ENCODE measurements at regions not wholly inside any gene's neighbourhood (a gene's known extent, or its start where the extent isn't known, plus 50 kb on each side); places are given as distances from the start of the nearest gene placed in this dataset.

DNA sequence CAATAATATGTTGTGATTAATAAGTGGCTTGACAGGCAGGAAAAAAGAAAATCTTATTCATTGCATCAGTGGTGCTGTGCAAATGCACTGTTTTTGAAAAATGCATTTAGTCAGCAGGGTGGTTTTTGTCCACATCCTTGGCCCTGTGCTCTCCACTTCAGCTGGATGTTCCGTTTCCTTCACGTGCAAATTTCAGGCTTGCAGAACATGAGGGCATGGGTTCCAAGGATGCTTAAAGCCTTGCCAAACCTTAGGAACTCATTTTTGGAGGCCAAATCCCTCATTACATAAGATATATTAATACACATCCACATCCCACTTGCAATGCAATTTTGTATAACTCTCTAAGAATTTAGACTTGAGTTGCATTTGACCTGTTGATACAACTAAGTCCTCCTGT is 410.1 kb downstream of the PRDM2 start:
- H3K4me3 Mint-ChIP-seq = no peak overlapping the region
- peaks cover 7% of the 10 kb centered on the region; the same call in 1 of the 2 replicates for H3K9me3 Mint-ChIP-seq
- no peaks in the 10 kb centered on the region; the same call in none of the 2 replicates for H3K27me3 Mint-ChIP-seq (ENCODE audit: low read depth)
- CTCF ChIA-PET = interaction anchor here (2.1 kb wide), 1 partner anchor 144 kb away, joined by 7 read pairs; no protein-coding TSS in a partner anchor
- ATAC-seq (no peak), DNase-seq (ENCODE audit: low spot score) (no peak)
- H3K27ac Mint-ChIP-seq = no peak overlapping the region
- POLR2A ChIA-PET = no interaction called here
- H3K36me3 Mint-ChIP-seq = no peaks in the 10 kb centered on the region
- TF ChIP-seq NFATC4 (CRISPR knock-in tag; IDR thresholded peaks at IDR 0.05) (no peak), KAT7 (CRISPR knock-in tag; IDR thresholded peaks at IDR 0.05; ENCODE audit: borderline replicate concordance) (no peak), ATF1 (CRISPR knock-in tag; IDR thresholded peaks at IDR 0.05) (no peak), SMAD3 (CRISPR knock-in tag; IDR thresholded peaks at IDR 0.05; ENCODE audit: borderline replicate concordance) (no peak), ZNF138 (CRISPR knock-in tag; conservative IDR thresholded peaks at IDR 0.05) (no peak), ETV6 (CRISPR knock-in tag; IDR thresholded peaks at IDR 0.05) (no peak), MYBL2 (CRISPR knock-in tag; IDR thresholded peaks at IDR 0.05) (no peak), ESRRA (CRISPR knock-in tag; IDR thresholded peaks at IDR 0.05; ENCODE audit: borderline replicate concordance) (no peak), ZNF232 (CRISPR knock-in tag; IDR thresholded peaks at IDR 0.05) (no peak), ZNF396 (CRISPR knock-in tag; IDR thresholded peaks at IDR 0.05; ENCODE audit: borderline replicate concordance) (no peak), CREM (CRISPR knock-in tag; IDR thresholded peaks at IDR 0.05) (no peak), ZBTB21 (CRISPR knock-in tag; IDR thresholded peaks at IDR 0.05; ENCODE audit: borderline replicate concordance) (no peak)
- TF ChIP-seq, protein P1, sequence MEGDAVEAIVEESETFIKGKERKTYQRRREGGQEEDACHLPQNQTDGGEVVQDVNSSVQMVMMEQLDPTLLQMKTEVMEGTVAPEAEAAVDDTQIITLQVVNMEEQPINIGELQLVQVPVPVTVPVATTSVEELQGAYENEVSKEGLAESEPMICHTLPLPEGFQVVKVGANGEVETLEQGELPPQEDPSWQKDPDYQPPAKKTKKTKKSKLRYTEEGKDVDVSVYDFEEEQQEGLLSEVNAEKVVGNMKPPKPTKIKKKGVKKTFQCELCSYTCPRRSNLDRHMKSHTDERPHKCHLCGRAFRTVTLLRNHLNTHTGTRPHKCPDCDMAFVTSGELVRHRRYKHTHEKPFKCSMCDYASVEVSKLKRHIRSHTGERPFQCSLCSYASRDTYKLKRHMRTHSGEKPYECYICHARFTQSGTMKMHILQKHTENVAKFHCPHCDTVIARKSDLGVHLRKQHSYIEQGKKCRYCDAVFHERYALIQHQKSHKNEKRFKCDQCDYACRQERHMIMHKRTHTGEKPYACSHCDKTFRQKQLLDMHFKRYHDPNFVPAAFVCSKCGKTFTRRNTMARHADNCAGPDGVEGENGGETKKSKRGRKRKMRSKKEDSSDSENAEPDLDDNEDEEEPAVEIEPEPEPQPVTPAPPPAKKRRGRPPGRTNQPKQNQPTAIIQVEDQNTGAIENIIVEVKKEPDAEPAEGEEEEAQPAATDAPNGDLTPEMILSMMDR (IDR thresholded peaks at IDR 0.05) = no peak
- TF ChIP-seq, protein P2, sequence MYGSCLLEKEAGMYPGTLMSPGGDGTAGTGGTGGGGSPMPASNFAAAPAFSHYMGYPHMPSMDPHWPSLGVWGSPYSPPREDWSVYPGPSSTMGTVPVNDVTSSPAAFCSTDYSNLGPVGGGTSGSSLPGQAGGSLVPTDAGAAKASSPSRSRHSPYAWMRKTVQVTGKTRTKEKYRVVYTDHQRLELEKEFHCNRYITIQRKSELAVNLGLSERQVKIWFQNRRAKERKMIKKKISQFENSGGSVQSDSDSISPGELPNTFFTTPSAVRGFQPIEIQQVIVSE (CRISPR knock-in tag; IDR thresholded peaks at IDR 0.05; ENCODE audit: borderline replicate concordance) = no peak
- TF ChIP-seq, protein P3, sequence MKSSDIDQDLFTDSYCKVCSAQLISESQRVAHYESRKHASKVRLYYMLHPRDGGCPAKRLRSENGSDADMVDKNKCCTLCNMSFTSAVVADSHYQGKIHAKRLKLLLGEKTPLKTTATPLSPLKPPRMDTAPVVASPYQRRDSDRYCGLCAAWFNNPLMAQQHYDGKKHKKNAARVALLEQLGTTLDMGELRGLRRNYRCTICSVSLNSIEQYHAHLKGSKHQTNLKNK (CRISPR knock-in tag; IDR thresholded peaks at IDR 0.05) = no peak
- TF ChIP-seq, protein P4, sequence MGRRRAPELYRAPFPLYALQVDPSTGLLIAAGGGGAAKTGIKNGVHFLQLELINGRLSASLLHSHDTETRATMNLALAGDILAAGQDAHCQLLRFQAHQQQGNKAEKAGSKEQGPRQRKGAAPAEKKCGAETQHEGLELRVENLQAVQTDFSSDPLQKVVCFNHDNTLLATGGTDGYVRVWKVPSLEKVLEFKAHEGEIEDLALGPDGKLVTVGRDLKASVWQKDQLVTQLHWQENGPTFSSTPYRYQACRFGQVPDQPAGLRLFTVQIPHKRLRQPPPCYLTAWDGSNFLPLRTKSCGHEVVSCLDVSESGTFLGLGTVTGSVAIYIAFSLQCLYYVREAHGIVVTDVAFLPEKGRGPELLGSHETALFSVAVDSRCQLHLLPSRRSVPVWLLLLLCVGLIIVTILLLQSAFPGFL (CRISPR knock-in tag; IDR thresholded peaks at IDR 0.05; ENCODE audit: borderline replicate concordance) = no peak
- TF ChIP-seq, protein P5, sequence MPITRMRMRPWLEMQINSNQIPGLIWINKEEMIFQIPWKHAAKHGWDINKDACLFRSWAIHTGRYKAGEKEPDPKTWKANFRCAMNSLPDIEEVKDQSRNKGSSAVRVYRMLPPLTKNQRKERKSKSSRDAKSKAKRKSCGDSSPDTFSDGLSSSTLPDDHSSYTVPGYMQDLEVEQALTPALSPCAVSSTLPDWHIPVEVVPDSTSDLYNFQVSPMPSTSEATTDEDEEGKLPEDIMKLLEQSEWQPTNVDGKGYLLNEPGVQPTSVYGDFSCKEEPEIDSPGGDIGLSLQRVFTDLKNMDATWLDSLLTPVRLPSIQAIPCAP (CRISPR knock-in tag; IDR thresholded peaks at IDR 0.05) = no peak
- peaks cover 17% of the 10 kb centered on the region for H3K4me1 Mint-ChIP-seq

DNA sequence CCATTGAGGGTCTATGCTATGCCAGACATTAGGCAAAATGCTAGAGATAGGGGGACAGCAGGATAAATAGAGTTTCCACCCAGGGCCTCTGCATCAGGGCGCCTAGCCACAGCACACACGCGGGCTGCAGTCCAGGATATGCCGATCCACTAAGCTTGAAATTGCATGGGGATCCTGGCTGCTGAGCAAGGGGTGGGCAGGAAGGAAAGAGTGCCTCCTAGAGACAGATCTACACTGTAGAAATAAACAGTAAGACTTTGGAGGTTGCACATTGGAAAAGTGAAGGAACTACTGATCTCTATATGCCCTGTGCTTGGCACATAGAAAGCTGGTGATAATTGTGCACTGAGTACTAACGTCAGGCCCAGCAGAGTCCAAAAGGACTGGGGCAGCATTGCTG is 411.1 kb downstream of the PRDM2 start:
- Mint-ChIP-seq H3K9me3 (peaks cover 9% of the 10 kb centered on the region), H3K27me3 (ENCODE audit: low read depth) (no peaks in the 10 kb centered on the region; the same call in none of the 2 replicates), H3K4me3 (no peak overlapping the region), H3K27ac (no peak overlapping the region), H3K4me1 (peaks cover 17% of the 10 kb centered on the region), H3K36me3 (peaks cover 8% of the 10 kb centered on the region)
- POLR2A ChIA-PET = no interaction called here
- no peak for TF ChIP-seq ZNF232 (CRISPR knock-in tag; IDR thresholded peaks at IDR 0.05)
- TF ChIP-seq NR3C1 (CRISPR knock-in tag; conservative IDR thresholded peaks at IDR 0.05; ENCODE audit: low read depth) = no peak
- no peak for TF ChIP-seq JAZF1 (CRISPR knock-in tag; IDR thresholded peaks at IDR 0.05)
- TF ChIP-seq, protein P6, sequence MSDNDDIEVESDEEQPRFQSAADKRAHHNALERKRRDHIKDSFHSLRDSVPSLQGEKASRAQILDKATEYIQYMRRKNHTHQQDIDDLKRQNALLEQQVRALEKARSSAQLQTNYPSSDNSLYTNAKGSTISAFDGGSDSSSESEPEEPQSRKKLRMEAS (CRISPR knock-in tag; IDR thresholded peaks at IDR 0.05) = no peak
- ATAC-seq (peak; percentile 27; the same call in 1 of the 2 replicates), DNase-seq (ENCODE audit: low spot score) (no peak)
- CTCF ChIA-PET = interaction anchor here (1.0 to 1.8 kb wide), 3 partner anchors 145 to 324 kb away, joined by 3 to 9 read pairs (median 4); no protein-coding TSS in a partner anchor
